Medulla oblongata (tissue), 1 donor: ENCODE measurements at regions not wholly inside any gene's neighbourhood (a gene's known extent, or its start where the extent isn't known, plus 50 kb on each side); places are given as distances from the start of the nearest gene placed in this dataset.
"Not testable (repeated sequence)": the region's sequence is repeated elsewhere in the genome, so short reads cannot be mapped to it uniquely, and the experiment has no call there.

Source experiments
- DNase-seq: peaks from one replicate; pipeline ENCODE4 v3.0.0-alpha.2; 2015; ENCODE audit errors: extremely low spot score

- DNase-seq = no peak
Measured at GRCh38 chr5:32928761-32929160, 217.6 kb downstream of the NPR3 start.

GRCh38 chr5:32931438-32931837 is 220.3 kb downstream of the NPR3 start:
- not testable (repeated sequence) for DNase-seq

- no peak for DNase-seq
Measured at GRCh38 chr5:32932241-32932935, 221.3 kb downstream of the NPR3 start.

- no peak for DNase-seq
Measured at GRCh38 chr5:32933692-32934091, 222.6 kb downstream of the NPR3 start.

- DNase-seq = no peak
Measured at GRCh38 chr5:32934529-32934928, 223.4 kb downstream of the NPR3 start.

GRCh38 chr5:32935283-32935682 is 224.2 kb downstream of the NPR3 start:
- DNase-seq = no peak

- DNase-seq = no peak
Measured at GRCh38 chr5:32936329-32936728, 225.2 kb downstream of the NPR3 start.

GRCh38 chr5:32942225-32942989 is 231.3 kb downstream of the NPR3 start:
- DNase-seq = no peak

- no peak for DNase-seq
Measured at GRCh38 chr5:32949286-32949970, 238.3 kb downstream of the NPR3 start.

GRCh38 chr5:32951003-32951402 is 239.9 kb downstream of the NPR3 start:
- DNase-seq = no peak

GRCh38 chr5:32951878-32952277 is 240.8 kb downstream of the NPR3 start:
- DNase-seq = no peak

GRCh38 chr5:32952421-32952820 is 241.3 kb downstream of the NPR3 start:
- DNase-seq = not testable (repeated sequence)

- no peak for DNase-seq
Measured at GRCh38 chr5:32953694-32954093, 242.6 kb downstream of the NPR3 start.

GRCh38 chr5:32955814-32956213 is 244.7 kb downstream of the NPR3 start:
- no peak for DNase-seq

GRCh38 chr5:32960340-32961058 is 249.4 kb downstream of the NPR3 start:
- DNase-seq = no peak

GRCh38 chr5:32961059-32961415 is 249.9 kb downstream of the NPR3 start:
- no peak for DNase-seq

GRCh38 chr5:32964261-32964660 is 253.1 kb downstream of the NPR3 start:
- no peak for DNase-seq

- no peak for DNase-seq
Measured at GRCh38 chr5:32973646-32974045, 262.5 kb downstream of the NPR3 start.

GRCh38 chr5:32975656-32976375 is 264.7 kb downstream of the NPR3 start:
- DNase-seq = no peak

GRCh38 chr5:32981061-32981460 is 269.9 kb downstream of the NPR3 start:
- no peak for DNase-seq

- no peak for DNase-seq
Measured at GRCh38 chr5:32984851-32985610, 273.9 kb downstream of the NPR3 start.
